Spleen (tissue), 11 donors: ENCODE measurements at regions not wholly inside any gene's neighbourhood (a gene's known extent, or its start where the extent isn't known, plus 50 kb on each side); places are given as distances from the start of the nearest gene placed in this dataset.

ENCODE experiments used
- DNase-seq: peaks from one replicate; pipeline ENCODE4 v3.0.0-alpha.2; 2020
- H3K27ac ChIP-seq, 8 donors: fragments of 200-600 bp; sonication (generic) in 7 of 8; 1 replicate in 4 of 8; 2 replicates in 4 of 8; pipeline versions ENCODE4 v1.5.0 to v1.8.0; 2016 to 2021; ENCODE audit warnings: inconsistent platforms in 4 of 8, mild to moderate bottlenecking in 4 of 8, moderate library complexity in 1 of 8
- H3K27me3 ChIP-seq, 7 donors: fragments of 200-600 bp; sonication (generic) in 6 of 7; replicated peaks in 1 of 7; 1 replicate in 4 of 7; 2 replicates in 3 of 7; pipeline versions ENCODE4 v1.5.0 to v1.8.0; 2016 to 2021; ENCODE audit warnings: inconsistent platforms in 3 of 7, mild to moderate bottlenecking in 1 of 7
- H3K36me3 ChIP-seq, 6 donors: fragments of 200-600 bp; sonication (generic) in 5 of 6; 1 replicate in 4 of 6; 2 replicates in 2 of 6; pipeline versions ENCODE4 v1.5.0 to v1.8.0; 2016 to 2021; ENCODE audit warnings: inconsistent platforms in 2 of 6
- H3K4me1 ChIP-seq, 6 donors: fragments of 200-600 bp; sonication (generic) in 5 of 6; 1 replicate in 3 of 6; 2 replicates in 3 of 6; pipeline versions ENCODE4 v1.5.0 to v1.8.0; 2016 to 2021; ENCODE audit warnings: inconsistent platforms in 3 of 6
- H3K4me3 ChIP-seq, 8 donors: fragments of 200-600 bp; sonication (generic) in 7 of 8; 1 replicate in 4 of 8; 2 replicates in 4 of 8; pipeline versions ENCODE4 v1.5.0 to v1.8.0; 2016 to 2021; ENCODE audit warnings: inconsistent platforms in 4 of 8, mild to moderate bottlenecking in 4 of 8, moderate library complexity in 2 of 8
- H3K9me3 ChIP-seq, 8 donors: fragments of 200-600 bp; sonication (generic) in 7 of 8; 1 replicate in 4 of 8; 2 replicates in 4 of 8; pipeline versions ENCODE4 v1.5.0 to v1.8.0; 2016 to 2021; ENCODE audit warnings: inconsistent platforms in 4 of 8
- POLR2A ChIP-seq, 3 donors: fragments of 450-650 bp; IDR thresholded peaks; one replicate each; pipeline ENCODE4 v1.5.1; 2017; ENCODE audit warnings: antibody characterized with exemption in 3 of 3, mild to moderate bottlenecking in 1 of 3
- POLR2AphosphoS5 ChIP-seq, 3 donors: sonication (generic); formaldehyde crosslinking; IDR thresholded peaks; one replicate each; pipeline ENCODE4 v1.5.1; 2017; ENCODE audit warnings: antibody characterized with exemption in 3 of 3
- WGBS, 5 donors: extraction: QIAGEN DNeasy Blood & Tissue Kit in 3 of 5; methylation state at CpG; one replicate each; pipeline versions ENCODE4 v1.1.5 to v1.1.7; 2013 to 2018; 5-methylcytosine and 5-hydroxymethylcytosine counted together
- intact Hi-C: fragments of 100-400 bp; cut with DNase I; formaldehyde crosslinking; loops from one replicate; pipeline ENCODE4 v1.15.0; 2023; ENCODE audit warnings: low total_unique reads
- TF ChIP-seq, protein P1 (sequence below), 11 experiments: fragments of 200-600 bp in 7 of 11; fragments of 450-650 bp in 4 of 11; sonication (generic) in 4 of 11; IDR thresholded peaks in 8 of 11; conservative IDR thresholded peaks in 3 of 11; 1 replicate in 7 of 11; 2 replicates in 4 of 11; pipeline versions ENCODE4 v1.4.0 to v1.8.0; 2016 to 2021; ENCODE audit warnings: antibody characterized with exemption in 11 of 11, inconsistent platforms in 4 of 11, mild to moderate bottlenecking in 1 of 11
- donor health status: healthy with polysubstance abuse.
- donor health status: DM: no; HTN: no; CAD: no; lungs with moderate emphysema.
- donor health status: DM: no; HTN: no; CAD: no.
- donor health status: Bipolar disorder and iron deficiency.
- donor health status: healthy.
- donor health status: DM: no; HTN: no; CAD: no.
- donor health status: DM: yes; HTN: yes; CAD: no.

GRCh38 chr20:60242836-60243505 is 284.7 kb downstream of the CDH26 start:
- no peaks in the 10 kb centered on the region for H3K4me1 ChIP-seq
- no peak overlapping the region for H3K27ac ChIP-seq
- intact Hi-C loops: no loop called here
- no peaks in the 10 kb centered on the region for H3K36me3 ChIP-seq
- DNase-seq: no peak
- no peak overlapping the region for H3K4me3 ChIP-seq
- peaks cover 0 to 19% (median 0%) of the 10 kb centered on the region in 7 donors for H3K27me3 ChIP-seq
- WGBS, 5 donors: 83 to 91% (median 90%) methylated on average over 4 of the region's 4 CpGs
- H3K9me3 ChIP-seq: no peaks in the 10 kb centered on the region
- TF ChIP-seq, protein P1, sequence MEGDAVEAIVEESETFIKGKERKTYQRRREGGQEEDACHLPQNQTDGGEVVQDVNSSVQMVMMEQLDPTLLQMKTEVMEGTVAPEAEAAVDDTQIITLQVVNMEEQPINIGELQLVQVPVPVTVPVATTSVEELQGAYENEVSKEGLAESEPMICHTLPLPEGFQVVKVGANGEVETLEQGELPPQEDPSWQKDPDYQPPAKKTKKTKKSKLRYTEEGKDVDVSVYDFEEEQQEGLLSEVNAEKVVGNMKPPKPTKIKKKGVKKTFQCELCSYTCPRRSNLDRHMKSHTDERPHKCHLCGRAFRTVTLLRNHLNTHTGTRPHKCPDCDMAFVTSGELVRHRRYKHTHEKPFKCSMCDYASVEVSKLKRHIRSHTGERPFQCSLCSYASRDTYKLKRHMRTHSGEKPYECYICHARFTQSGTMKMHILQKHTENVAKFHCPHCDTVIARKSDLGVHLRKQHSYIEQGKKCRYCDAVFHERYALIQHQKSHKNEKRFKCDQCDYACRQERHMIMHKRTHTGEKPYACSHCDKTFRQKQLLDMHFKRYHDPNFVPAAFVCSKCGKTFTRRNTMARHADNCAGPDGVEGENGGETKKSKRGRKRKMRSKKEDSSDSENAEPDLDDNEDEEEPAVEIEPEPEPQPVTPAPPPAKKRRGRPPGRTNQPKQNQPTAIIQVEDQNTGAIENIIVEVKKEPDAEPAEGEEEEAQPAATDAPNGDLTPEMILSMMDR (IDR thresholded peaks at IDR 0.05 in 8 of 11, conservative IDR thresholded peaks at IDR 0.05 in 3 of 11): no peak
- no peak for TF ChIP-seq POLR2AphosphoS5 (IDR thresholded peaks at IDR 0.05)
- TF ChIP-seq POLR2A (IDR thresholded peaks at IDR 0.05): no peak

DNA sequence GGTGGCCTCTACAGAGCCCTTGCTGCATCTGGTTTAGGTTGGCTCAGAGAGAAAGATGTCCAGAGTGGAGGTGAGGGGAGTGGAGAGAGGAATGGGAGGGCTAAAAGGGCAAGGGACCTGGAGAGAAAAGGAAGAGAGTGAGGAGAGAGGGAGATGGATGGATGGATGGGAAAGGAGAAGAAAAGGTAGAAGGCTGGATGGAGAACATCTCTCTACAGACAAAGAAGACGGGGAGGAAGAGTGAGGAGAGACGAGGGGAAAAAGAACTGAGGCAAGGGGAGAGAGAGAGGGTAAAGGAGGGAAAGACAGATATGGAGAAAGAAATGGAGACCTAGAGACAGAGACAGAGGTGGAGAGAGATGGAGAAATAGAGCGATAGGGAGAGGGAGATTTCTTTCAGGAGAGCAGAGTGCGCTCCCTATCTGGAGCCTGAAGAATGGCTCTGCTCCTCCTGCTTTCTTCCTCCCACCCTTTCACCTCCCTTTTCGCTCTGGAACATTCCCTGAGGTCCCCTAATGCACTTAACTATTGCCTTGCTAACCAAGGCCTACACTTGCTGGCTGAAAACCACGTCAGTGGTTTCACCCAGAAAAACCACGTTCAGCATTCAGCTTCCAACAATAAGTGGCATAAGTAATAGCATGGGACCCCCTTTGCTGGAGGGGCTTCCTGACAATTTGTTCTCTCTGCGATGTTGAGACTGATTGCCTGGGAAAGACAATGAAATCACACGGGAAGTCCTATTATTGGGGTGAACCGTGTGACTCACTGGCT is 286.3 kb downstream of the CDH26 start:
- WGBS, 5 donors: 74 to 83% (median 79%) methylated on average over 10 of the region's 10 CpGs
- no peak for DNase-seq
- Histone ChIP-seq H3K27me3 (peaks cover 0 to 7% (median 0%) of the 10 kb centered on the region in 7 donors), H3K36me3 (no peaks in the 10 kb centered on the region), H3K27ac (no peak overlapping the region), H3K9me3 (no peaks in the 10 kb centered on the region), H3K4me1 (no peaks in the 10 kb centered on the region), H3K4me3 (no peak overlapping the region)
- TF ChIP-seq POLR2AphosphoS5 (IDR thresholded peaks at IDR 0.05) (no peak), POLR2A (IDR thresholded peaks at IDR 0.05) (no peak)
- TF ChIP-seq, protein P1 (IDR thresholded peaks at IDR 0.05 in 8 of 11, conservative IDR thresholded peaks at IDR 0.05 in 3 of 11): no peak
- intact Hi-C loops: no loop called here

- H3K4me1 ChIP-seq: no peaks in the 10 kb centered on the region
- WGBS, 5 donors: 84 to 94% (median 86%) methylated on average over 4 to 5 of the region's 5 CpGs
- DNase-seq: no peak
- no peak overlapping the region for H3K27ac ChIP-seq
- H3K36me3 ChIP-seq: no peaks in the 10 kb centered on the region
- no peak overlapping the region for H3K4me3 ChIP-seq
- no peaks in the 10 kb centered on the region for H3K9me3 ChIP-seq
- TF ChIP-seq, protein P1 (IDR thresholded peaks at IDR 0.05 in 8 of 11, conservative IDR thresholded peaks at IDR 0.05 in 3 of 11): no peak
- TF ChIP-seq POLR2AphosphoS5 (IDR thresholded peaks at IDR 0.05) (no peak), POLR2A (IDR thresholded peaks at IDR 0.05) (no peak)
- intact Hi-C loops: no loop called here
- peaks cover 0 to 7% (median 0%) of the 10 kb centered on the region in 7 donors for H3K27me3 ChIP-seq
These were observed 288.5 kb downstream of the CDH26 start for GRCh38 chr20:60246751-60247150.

DNA sequence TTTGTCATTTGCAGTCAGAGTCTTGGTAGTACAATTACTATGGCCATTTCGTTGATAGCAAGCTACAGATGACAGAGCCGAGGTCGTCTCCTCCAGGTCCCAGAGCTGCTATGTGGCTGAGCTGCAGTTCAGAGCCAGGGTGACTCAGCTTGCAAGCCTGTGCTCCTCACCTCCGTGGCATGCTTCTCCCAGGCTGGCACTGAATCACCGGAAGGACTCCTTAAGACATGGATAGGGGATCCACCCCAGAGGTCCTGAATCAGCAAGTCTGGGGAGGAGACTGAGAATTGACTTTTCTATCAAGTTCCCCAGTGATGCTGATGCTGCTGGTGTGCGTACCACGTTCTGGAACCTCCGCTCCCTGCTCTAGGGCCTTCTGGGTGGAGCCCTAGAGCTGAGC is 291.2 kb downstream of the CDH26 start:
- H3K4me3 ChIP-seq: no peak overlapping the region
- intact Hi-C loops: no loop called here
- DNase-seq: no peak
- H3K9me3 ChIP-seq: no peaks in the 10 kb centered on the region
- H3K27me3 ChIP-seq: peaks cover 0 to 14% (median 0%) of the 10 kb centered on the region in 7 donors
- 82 to 91% (median 86%) methylated on average over 7 to 8 of the region's 8 CpGs for WGBS, 5 donors
- H3K27ac ChIP-seq: no peak overlapping the region
- H3K4me1 ChIP-seq: no peaks in the 10 kb centered on the region
- TF ChIP-seq, protein P1 (IDR thresholded peaks at IDR 0.05 in 8 of 11, conservative IDR thresholded peaks at IDR 0.05 in 3 of 11): no peak
- no peak for TF ChIP-seq POLR2A (IDR thresholded peaks at IDR 0.05)
- no peak for TF ChIP-seq POLR2AphosphoS5 (IDR thresholded peaks at IDR 0.05)
- H3K36me3 ChIP-seq: no peaks in the 10 kb centered on the region
